Endothelial cell of umbilical vein (primary cell): ENCODE measurements at regions not wholly inside any gene's neighbourhood (a gene's known extent, or its start where the extent isn't known, plus 50 kb on each side); places are given as distances from the start of the nearest gene placed in this dataset.

ENCODE experiments used
- BruUV-seq: library from RNA; stranded (reverse); fragments of 400-500 nt; replicated peaks from 2 replicates; lab custom pipeline; 2021; lab: Mats Ljungman, UMichigan
- CTCF ChIA-PET: fragments of 300-600, 350-600 bp; sonication (Branson Sonifier 250); formaldehyde crosslinking; loops from one replicate; lab custom pipeline; 2021; ENCODE audit warnings: antibody characterized with exemption, inconsistent platforms; lab: Charles Lee
- POLR2A ChIA-PET: fragments of 300-600, 350-600 bp; sonication (Branson Sonifier 250); formaldehyde crosslinking; loops from one replicate; lab custom pipeline; 2021; ENCODE audit warnings: antibody characterized with exemption, inconsistent platforms; lab: Charles Lee
- DNase-seq: peaks from one replicate; pipeline ENCODE4 v3.0.0-alpha.2; 2011; ENCODE audit warnings: low read depth, low spot score
- FAIRE-seq: peaks from 2 replicates; lab custom pipeline; 2011; peaks lifted over from hg19 to GRCh38; lab: Jason Lieb, UNC
- H2AFZ ChIP-seq: 2 replicates; pipeline ENCODE4 v1.6.0; 2012; ENCODE audit warnings: low read depth, low read length, control low read depth, inconsistent platforms
- H3K27ac ChIP-seq: 2 replicates; pipeline ENCODE4 v1.5.1; 2011; ENCODE audit warnings: low read depth, mild to moderate bottlenecking, control low read depth, low read length, moderate library complexity; ENCODE audit not compliant: insufficient read depth
- H3K27me3 ChIP-seq, 2 experiments: 2 replicates each; pipeline versions ENCODE4 v1.6.0 to v1.6.1; 2011; ENCODE audit warnings: low read length in 2 of 2, mixed read lengths in 1 of 2; ENCODE audit not compliant: control insufficient read depth in 2 of 2, insufficient read depth in 2 of 2
- H3K36me3 ChIP-seq, 2 experiments: 2 replicates in 1 of 2; 3 replicates in 1 of 2; pipeline ENCODE4 v1.5.1; 2011; ENCODE audit warnings: low read length in 2 of 2, mild to moderate bottlenecking in 1 of 2, moderate library complexity in 1 of 2; ENCODE audit not compliant: control insufficient read depth in 2 of 2, insufficient read depth in 2 of 2; ENCODE audit errors: extremely low read depth in 1 of 2
- H3K4me1 ChIP-seq: 3 replicates; pipeline ENCODE4 v1.5.1; 2011; ENCODE audit warnings: mild to moderate bottlenecking, low read length; ENCODE audit not compliant: control insufficient read depth, insufficient read depth; ENCODE audit errors: extremely low read depth
- H3K4me2 ChIP-seq: 2 replicates; pipeline ENCODE4 v1.6.1; 2011; ENCODE audit warnings: low read length, control low read depth, mixed read lengths; ENCODE audit not compliant: insufficient read depth
- H3K4me3 ChIP-seq, 3 experiments: fragments of 200-600 bp in 1 of 3; sonication (generic), shearing (Covaris generic) in 1 of 3; replicated peaks in 1 of 3; 2 replicates each; pipeline ENCODE4 v1.5.1; 2011 to 2016; ENCODE audit warnings: control low read depth in 3 of 3, low read length in 3 of 3, mild to moderate bottlenecking in 2 of 3, inconsistent platforms in 1 of 3, low read depth in 1 of 3, moderate library complexity in 1 of 3; ENCODE audit not compliant: insufficient read depth in 1 of 3
- H3K79me2 ChIP-seq: 2 replicates; pipeline ENCODE4 v1.6.0; 2012; ENCODE audit warnings: low read length, inconsistent platforms; ENCODE audit not compliant: control insufficient read depth, insufficient read depth
- H3K9ac ChIP-seq: replicated peaks from 2 replicates; pipeline ENCODE3; 2011; ENCODE audit warnings: low read length, control low read depth; ENCODE audit not compliant: insufficient read depth; ENCODE audit errors: extremely low read depth
- H3K9me1 ChIP-seq: replicated peaks from 3 replicates; pipeline ENCODE4 v1.6.0; 2011; ENCODE audit warnings: mild to moderate bottlenecking, low read length; ENCODE audit not compliant: control insufficient read depth, insufficient read depth; ENCODE audit errors: extremely low read depth
- H3K9me3 ChIP-seq: replicated peaks from 2 replicates; pipeline ENCODE4 v1.5.1; 2012; ENCODE audit warnings: low read length, inconsistent platforms; ENCODE audit not compliant: control insufficient read depth, insufficient read depth
- H4K20me1 ChIP-seq: replicated peaks from 2 replicates; pipeline ENCODE3; 2011; ENCODE audit warnings: mild to moderate bottlenecking, low read length; ENCODE audit not compliant: control insufficient read depth, insufficient read depth; ENCODE audit errors: extremely low read depth
- CTCF ChIP-seq, 2 donors: IDR thresholded peaks; 1 replicate in 1 of 2; 2 replicates in 1 of 2; pipeline ENCODE4 v1.5.1; 2011; ENCODE audit warnings: low read length in 2 of 2, mild to moderate bottlenecking in 2 of 2, moderate library complexity in 2 of 2, control low read depth in 1 of 2, inconsistent platforms in 1 of 2, low read depth in 1 of 2; ENCODE audit not compliant: insufficient read depth in 1 of 2; ENCODE audit errors: extremely low read depth in 1 of 2
- EZH2 ChIP-seq: IDR thresholded peaks from 2 replicates; pipeline ENCODE4 v1.6.1; 2012; ENCODE audit warnings: borderline replicate concordance, low read depth, mild to moderate bottlenecking, moderate library complexity, low read length, inconsistent platforms; ENCODE audit not compliant: severe bottlenecking
- FOS ChIP-seq: IDR thresholded peaks from 2 replicates; pipeline ENCODE4 v1.6.1; 2011; ENCODE audit warnings: mild to moderate bottlenecking, low read length, moderate library complexity, borderline replicate concordance; ENCODE audit not compliant: insufficient read depth
- GATA2 ChIP-seq: IDR thresholded peaks from 2 replicates; pipeline ENCODE4 v1.7.0; 2011; ENCODE audit warnings: low read depth, mild to moderate bottlenecking, moderate library complexity, mixed read lengths, low read length; ENCODE audit not compliant: insufficient read length, insufficient read depth
- JUN ChIP-seq: IDR thresholded peaks from 2 replicates; pipeline ENCODE4 v1.6.1; 2011; ENCODE audit warnings: borderline replicate concordance, low read depth; ENCODE audit not compliant: insufficient read length, insufficient read depth
- MAX ChIP-seq: IDR thresholded peaks from 2 replicates; pipeline ENCODE4 v1.6.1; 2011; ENCODE audit not compliant: insufficient read depth, insufficient read length
- MYC ChIP-seq: IDR thresholded peaks from one replicate; pipeline ENCODE4 v1.6.1; 2011; ENCODE audit warnings: mild to moderate bottlenecking, low read depth, low read length
- POLR2A ChIP-seq: IDR thresholded peaks from 2 replicates; pipeline ENCODE4 v1.6.1; 2012; ENCODE audit warnings: low read depth, mild to moderate bottlenecking, control low read depth, low read length
- POLR2AphosphoS5 ChIP-seq: IDR thresholded peaks from 2 replicates; pipeline ENCODE4 v1.6.1; 2012; ENCODE audit warnings: low read depth, mild to moderate bottlenecking, control low read depth, low read length, moderate library complexity; ENCODE audit not compliant: insufficient read depth
- dilution Hi-C: fragments of 300-500 bp; cut with MboI; formaldehyde crosslinking; loops from one replicate; pipeline ENCODE4 v1.15.0; 2019; ENCODE audit warnings: low sequenced_read_pairs; ENCODE audit not compliant: extremely low pct_ligation_motif_present
- intact Hi-C: fragments of 100-400 bp; cut with micrococcal nuclease; formaldehyde crosslinking; loops from one replicate; pipeline ENCODE4 v1.10.0; 2022

DNA sequence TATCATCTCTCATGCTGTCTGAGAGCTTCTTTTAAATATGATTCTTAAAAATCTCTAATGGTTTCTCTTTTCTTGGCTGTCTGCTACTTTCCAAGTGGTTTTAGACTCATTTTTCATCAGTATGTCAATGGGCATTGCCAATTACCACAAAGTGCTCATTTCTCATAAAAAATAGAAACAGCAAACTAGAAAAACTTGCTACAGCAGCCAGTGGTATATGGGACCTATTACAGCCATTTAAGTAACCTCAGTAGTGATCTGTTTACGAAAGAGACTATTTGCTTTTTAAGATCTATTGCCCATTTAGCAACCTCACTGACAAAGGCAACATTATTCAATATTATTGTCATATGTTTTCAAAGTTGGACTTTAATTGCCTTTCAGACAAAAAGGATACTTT is 207.1 kb upstream of the RHOBTB1 start:
- no TSS peak for BruUV-seq
- no peak for FAIRE-seq
- POLR2A ChIA-PET, result no interaction called here
- H3K9ac ChIP-seq, result no peak overlapping the region
- H3K4me2 ChIP-seq, result no peak overlapping the region
- dilution Hi-C loops, result no loop called here
- H3K36me3 ChIP-seq, result no peaks in the 10 kb centered on the region
- H2AFZ ChIP-seq, result no peak overlapping the region
- H3K79me2 ChIP-seq, result no peaks in the 10 kb centered on the region
- peaks cover 0 to 1% of the 10 kb centered on the region in 2 experiments for H3K27me3 ChIP-seq
- H3K4me3 ChIP-seq, result no peak overlapping the region
- DNase-seq, result no peak
- H3K27ac ChIP-seq, result no peak overlapping the region
- intact Hi-C loops, result no loop called here
- H3K4me1 ChIP-seq, result no peaks in the 10 kb centered on the region
- no peaks in the 10 kb centered on the region for H4K20me1 ChIP-seq
- no peak for TF ChIP-seq FOS
- no peak for TF ChIP-seq CTCF (IDR thresholded peaks at IDR 0.05; ENCODE audit: extremely low read depth in 1 of 2, insufficient read depth in 1 of 2, low read depth in 1 of 2, low read length in 2 of 2)
- no peak for TF ChIP-seq EZH2
- no peak for TF ChIP-seq POLR2A
- no peak for TF ChIP-seq MYC
- no peak for TF ChIP-seq GATA2
- no peak for TF ChIP-seq POLR2AphosphoS5
- TF ChIP-seq JUN, result no peak
- TF ChIP-seq MAX, result no peak
- no peaks in the 10 kb centered on the region for H3K9me1 ChIP-seq
- no peaks in the 10 kb centered on the region for H3K9me3 ChIP-seq
- CTCF ChIA-PET, result interaction anchor here (0.9 to 2.5 kb wide), 2 partner anchors 9 to 11 kb away, joined by 3 to 21 read pairs; no protein-coding TSS in a partner anchor
